IMR-90 (cell line): ENCODE measurements at regions not wholly inside any gene's neighbourhood (a gene's known extent, or its start where the extent isn't known, plus 50 kb on each side); places are given as distances from the start of the nearest gene placed in this dataset.

Source experiments
- ATAC-seq: fragments of 200-7000 bp; cut with Tn5 transposase; 2 replicates; pipeline ENCODE4 v1.9.1; 2020; ENCODE audit warnings: low read depth, mild to moderate bottlenecking, moderate library complexity
- BruUV-seq: library from RNA; stranded (reverse); fragments of 400-500 nt; replicated peaks from 2 replicates; lab custom pipeline; 2021; lab: Mats Ljungman, UMichigan
- CTCF ChIA-PET: fragments of 300-600 bp; formaldehyde crosslinking; extraction: SDS; loops from one replicate; lab custom pipeline; 2021; ENCODE audit warnings: antibody characterized with exemption; lab: Yijun Ruan, JAX
- POLR2A ChIA-PET: fragments of 300-600 bp; sonication (Branson Sonifier 250); formaldehyde crosslinking; loops from one replicate; lab custom pipeline; 2022; ENCODE audit warnings: antibody characterized with exemption; ENCODE audit not compliant: unreplicated experiment; lab: Charles Lee
- DNase-seq: peaks from one replicate; pipeline ENCODE4 v3.0.0; 2013
- H2AFZ ChIP-seq: replicated peaks from 2 replicates; pipeline ENCODE3; 2013; ENCODE audit warnings: low read length, mild to moderate bottlenecking; ENCODE audit not compliant: poor library complexity
- H2AK5ac ChIP-seq: 2 replicates; pipeline ENCODE4 v1.6.1; 2013; ENCODE audit warnings: low read depth, low read length, inconsistent platforms
- H2AK9ac ChIP-seq: replicated peaks from 2 replicates; pipeline ENCODE3; 2013; ENCODE audit warnings: mild to moderate bottlenecking, low read depth, low read length, moderate library complexity; ENCODE audit not compliant: poor library complexity
- H2BK120ac ChIP-seq: 2 replicates; pipeline ENCODE4 v1.6.1; 2013; ENCODE audit warnings: low read depth, low read length, inconsistent platforms
- H2BK15ac ChIP-seq: 3 replicates; pipeline ENCODE4 v1.6.1; 2013; ENCODE audit warnings: low read depth, low read length, inconsistent platforms
- H2BK20ac ChIP-seq: 2 replicates; pipeline ENCODE4 v1.6.1; 2013; ENCODE audit warnings: low read depth, mild to moderate bottlenecking, inconsistent platforms, low read length, moderate library complexity
- H2BK5ac ChIP-seq: 2 replicates; pipeline ENCODE4 v1.6.1; 2013; ENCODE audit warnings: mild to moderate bottlenecking, low read depth, low read length, inconsistent platforms; ENCODE audit not compliant: poor library complexity, severe bottlenecking
- H3K14ac ChIP-seq: replicated peaks from 2 replicates; pipeline ENCODE4 v1.6.1; 2013; ENCODE audit warnings: low read depth, low read length, inconsistent platforms
- H3K18ac ChIP-seq: 2 replicates; pipeline ENCODE4 v1.6.1; 2013; ENCODE audit warnings: low read depth, low read length, control low read depth
- H3K23ac ChIP-seq: 2 replicates; pipeline ENCODE4 v1.6.1; 2013; ENCODE audit warnings: low read depth, low read length, inconsistent platforms
- H3K27ac ChIP-seq: 2 replicates; pipeline ENCODE4 v1.5.1; 2013; ENCODE audit warnings: mild to moderate bottlenecking, control low read depth, low read length; ENCODE audit not compliant: insufficient read depth
- H3K27me3 ChIP-seq: 2 replicates; pipeline ENCODE4 v1.6.1; 2013; ENCODE audit warnings: low read length; ENCODE audit not compliant: control insufficient read depth, insufficient read depth
- H3K36me3 ChIP-seq: 2 replicates; pipeline ENCODE4 v1.6.1; 2013; ENCODE audit warnings: low read length, mixed read lengths; ENCODE audit not compliant: control insufficient read depth, insufficient read depth
- H3K4ac ChIP-seq: 2 replicates; pipeline ENCODE4 v1.6.1; 2013; ENCODE audit warnings: low read depth, low read length, inconsistent platforms
- H3K4me1 ChIP-seq: 2 replicates; pipeline ENCODE4 v1.6.1; 2013; ENCODE audit warnings: low read length, mixed read lengths; ENCODE audit not compliant: control insufficient read depth, insufficient read depth
- H3K4me2 ChIP-seq: 2 replicates; pipeline ENCODE4 v1.6.1; 2013; ENCODE audit warnings: low read depth, mild to moderate bottlenecking, control low read depth, low read length, moderate library complexity
- H3K4me3 ChIP-seq: 2 replicates; pipeline ENCODE4 v1.5.1; 2013; ENCODE audit warnings: low read depth, mild to moderate bottlenecking, control low read depth, low read length, moderate library complexity; ENCODE audit not compliant: insufficient read depth
- H3K56ac ChIP-seq: 2 replicates; pipeline ENCODE4 v1.6.1; 2013; ENCODE audit warnings: low read length, inconsistent platforms; ENCODE audit not compliant: insufficient read depth; ENCODE audit errors: extremely low read depth
- H3K79me1 ChIP-seq, 2 experiments: 2 replicates each; pipeline ENCODE4 v1.6.1; 2013; ENCODE audit warnings: low read length in 2 of 2, inconsistent platforms in 1 of 2, low read depth in 1 of 2
- H3K9ac ChIP-seq: 2 replicates; pipeline ENCODE4 v1.6.1; 2013; ENCODE audit warnings: low read depth, low read length, control low read depth
- H3K9me1 ChIP-seq: 2 replicates; pipeline ENCODE4 v1.6.1; 2013; ENCODE audit warnings: low read length, inconsistent platforms; ENCODE audit not compliant: insufficient read depth
- H3K9me3 ChIP-seq: 2 replicates; pipeline ENCODE4 v1.6.1; 2013; ENCODE audit warnings: low read length; ENCODE audit not compliant: control insufficient read depth, insufficient read depth
- H4K20me1 ChIP-seq: 2 replicates; pipeline ENCODE4 v1.6.1; 2013; ENCODE audit warnings: low read length, inconsistent platforms; ENCODE audit not compliant: insufficient read depth
- H4K5ac ChIP-seq: 2 replicates; pipeline ENCODE4 v1.6.1; 2013; ENCODE audit warnings: mild to moderate bottlenecking, low read depth, low read length, control low read depth
- H4K8ac ChIP-seq, 2 experiments: 2 replicates each; pipeline ENCODE4 v1.6.1; 2013; ENCODE audit warnings: low read depth in 2 of 2, low read length in 2 of 2, control low read depth in 1 of 2, inconsistent platforms in 1 of 2
- H4K91ac ChIP-seq: 2 replicates; pipeline ENCODE4 v1.6.1; 2013; ENCODE audit warnings: low read depth, low read length, inconsistent platforms; ENCODE audit not compliant: insufficient read depth
- BHLHE40 ChIP-seq: fragments of 150-350 bp; IDR thresholded peaks from 2 replicates; pipeline ENCODE4 v1.6.1; 2016; ENCODE audit warnings: mild to moderate bottlenecking, low read depth, low read length
- CEBPB ChIP-seq: IDR thresholded peaks from 2 replicates; pipeline ENCODE4 v1.6.1; 2012; ENCODE audit warnings: low read depth, low read length, improper control_type of control experiment
- CHD1 ChIP-seq: IDR thresholded peaks from 2 replicates; pipeline ENCODE4 v1.6.1; 2012; ENCODE audit warnings: low read depth, low read length, improper control_type of control experiment
- ELK1 ChIP-seq: fragments of 150-350 bp; IDR thresholded peaks from 2 replicates; pipeline ENCODE4 v1.6.1; 2016; ENCODE audit warnings: low read depth, mild to moderate bottlenecking, low read length, moderate library complexity, borderline replicate concordance
- FOS ChIP-seq: fragments of 150-350 bp; IDR thresholded peaks from 2 replicates; pipeline ENCODE4 v1.6.1; 2016; ENCODE audit warnings: low read depth, low read length
- MXI1 ChIP-seq: IDR thresholded peaks from 2 replicates; pipeline ENCODE4 v1.6.1; 2012; ENCODE audit warnings: low read depth, mild to moderate bottlenecking, low read length, moderate library complexity, borderline replicate concordance
- NFE2L2 ChIP-seq: fragments of 150-350 bp; IDR thresholded peaks from 2 replicates; pipeline ENCODE4 v1.6.1; 2016; ENCODE audit warnings: low read depth, mild to moderate bottlenecking, low read length
- POLR2A ChIP-seq: IDR thresholded peaks from 2 replicates; pipeline ENCODE4 v1.6.1; 2012; ENCODE audit warnings: mild to moderate bottlenecking, low read depth, low read length
- RAD21 ChIP-seq: IDR thresholded peaks from 2 replicates; pipeline ENCODE4 v1.6.1; 2012; ENCODE audit warnings: low read length, improper control_type of control experiment
- USF2 ChIP-seq: fragments of 150-350 bp; IDR thresholded peaks from 2 replicates; pipeline ENCODE4 v1.6.1; 2017; ENCODE audit warnings: mild to moderate bottlenecking, antibody characterized with exemption, low read length, low read depth
- WGBS, 2 experiments: methylation state at CpG; one replicate each; pipeline versions ENCODE4 v1.1.5 to v1.1.7; 2013; ENCODE audit warnings: missing lambda C conversion rate in 2 of 2; ENCODE audit not compliant: insufficient read length in 1 of 2; ENCODE audit errors: extremely low coverage in 2 of 2; 5-methylcytosine and 5-hydroxymethylcytosine counted together
- dilution Hi-C: fragments of 300-500 bp; cut with HindIII; formaldehyde crosslinking; loops from one replicate; pipeline ENCODE4 v1.14.3; 2018; ENCODE audit warnings: low sequenced_read_pairs; ENCODE audit not compliant: unreplicated experiment
- in situ Hi-C: fragments of 300-500 bp; cut with MboI; formaldehyde crosslinking; loops from 3 replicates; pipeline ENCODE4 v1.14.3; 2019; ENCODE audit warnings: low sequenced_read_pairs, inconsistent platforms, mixed read lengths
- intact Hi-C: fragments of 100-400 bp; cut with micrococcal nuclease; formaldehyde crosslinking; loops from 2 replicates; pipeline ENCODE4 v1.10.0; 2022

- DNase-seq (no peak), ATAC-seq (no peak)
- dilution Hi-C loops (no loop called here), in situ Hi-C loops (no loop called here), intact Hi-C loops (no loop called here)
- H2BK120ac ChIP-seq, result no peak overlapping the region
- no peaks in the 10 kb centered on the region for H3K79me1 ChIP-seq
- H3K4me3 ChIP-seq, result no peak overlapping the region
- H4K91ac ChIP-seq, result no peak overlapping the region
- H3K9me1 ChIP-seq, result no peaks in the 10 kb centered on the region
- ChIA-PET CTCF (no interaction called here), POLR2A (no interaction called here)
- no peak overlapping the region for H3K23ac ChIP-seq
- WGBS, 2 experiments, result 94% methylated on average over 3 of the region's 10 CpGs; no CpG with 5 or more reads in 1 of the 2 experiments
- H2BK5ac ChIP-seq, result no peak overlapping the region
- no peak overlapping the region for H3K9ac ChIP-seq
- TF ChIP-seq BHLHE40 (no peak), NFE2L2 (no peak), CEBPB (no peak), POLR2A (no peak), MXI1 (no peak), ELK1 (no peak), CHD1 (no peak), RAD21 (no peak), USF2 (no peak), FOS (no peak)
- no peak overlapping the region for H2BK20ac ChIP-seq
- H2AK5ac ChIP-seq, result no peak overlapping the region
- no peak overlapping the region for H2AK9ac ChIP-seq
- no peak overlapping the region for H4K8ac ChIP-seq
- no peak overlapping the region for H3K18ac ChIP-seq
- no peak overlapping the region for H2AFZ ChIP-seq
- no peak overlapping the region for H2BK15ac ChIP-seq
- H4K5ac ChIP-seq, result no peak overlapping the region
- H4K20me1 ChIP-seq, result no peaks in the 10 kb centered on the region
- no peak overlapping the region for H3K14ac ChIP-seq
- no TSS peak for BruUV-seq
- H3K9me3 ChIP-seq, result no peaks in the 10 kb centered on the region
- no peak overlapping the region for H3K27ac ChIP-seq
- no peak overlapping the region for H3K4ac ChIP-seq
- no peak overlapping the region for H3K56ac ChIP-seq
- no peaks in the 10 kb centered on the region for H3K4me1 ChIP-seq
- no peak overlapping the region for H3K4me2 ChIP-seq
- peaks cover 3% of the 10 kb centered on the region; the same call in 1 of the 2 replicates for H3K27me3 ChIP-seq
- H3K36me3 ChIP-seq, result no peaks in the 10 kb centered on the region
These were observed 370.4 kb downstream of the PREX1 start for GRCh38 chr20:48457193-48458002.
